ENCODE measurements at regions not wholly inside any gene's neighbourhood (a gene's known extent, or its start where the extent isn't known, plus 50 kb on each side); places are given as distances from the start of the nearest gene placed in this dataset.

DNA sequence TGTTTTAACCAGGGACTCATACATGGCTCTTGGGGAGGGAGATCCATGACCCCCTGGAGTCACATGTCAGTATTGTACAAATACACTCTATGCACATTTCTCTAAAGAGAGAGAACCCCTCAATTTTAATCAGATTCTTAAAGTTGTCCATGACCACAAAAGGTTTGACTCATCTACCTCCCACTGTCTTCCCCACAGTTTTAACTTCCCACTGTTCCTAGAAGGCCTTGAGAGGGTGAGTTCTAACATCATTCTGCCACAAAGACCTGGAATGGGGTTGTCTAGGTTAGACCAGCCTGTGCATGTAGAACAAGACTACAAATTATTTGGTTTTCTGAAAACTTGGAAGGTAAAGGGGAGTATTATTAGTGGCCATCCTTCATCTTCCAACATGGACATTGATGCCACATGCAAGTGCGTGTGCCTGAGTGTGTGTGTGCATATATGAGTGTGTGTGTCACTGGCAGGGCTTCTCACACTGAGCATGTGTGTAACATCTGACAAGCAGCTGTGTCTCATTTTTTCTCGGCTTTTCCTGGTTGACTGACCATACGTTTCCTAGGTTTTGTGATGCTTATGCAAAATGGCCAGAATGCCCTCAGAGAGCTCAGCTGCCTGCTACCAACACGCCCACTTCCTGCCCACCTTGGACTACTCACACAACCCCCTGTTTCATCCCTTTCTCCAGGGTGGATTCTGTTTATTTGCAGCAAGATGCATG, 94.6 kb upstream of the LGALSL start:
- TF ChIP-seq ZNF70 (CRISPR knock-in tag; IDR thresholded peaks at IDR 0.05) (no peak), PPARA (CRISPR knock-in tag; IDR thresholded peaks at IDR 0.05; ENCODE audit: borderline replicate concordance) (no peak), RARB (CRISPR knock-in tag; IDR thresholded peaks at IDR 0.05) (no peak), ZC3H10 (CRISPR knock-in tag; IDR thresholded peaks at IDR 0.05) (no peak), GLIS3 (CRISPR knock-in tag; IDR thresholded peaks at IDR 0.05) (no peak), TOX (CRISPR knock-in tag; IDR thresholded peaks at IDR 0.05; ENCODE audit: borderline replicate concordance) (no peak), ZFP30 (CRISPR knock-in tag; IDR thresholded peaks at IDR 0.05) (no peak), ESRRG (CRISPR knock-in tag; IDR thresholded peaks at IDR 0.05) (no peak), ARNTL (CRISPR knock-in tag; IDR thresholded peaks at IDR 0.05; ENCODE audit: borderline replicate concordance, low read depth) (no peak), ISL1 (CRISPR knock-in tag; IDR thresholded peaks at IDR 0.05) (no peak), SNAI2 (CRISPR knock-in tag; IDR thresholded peaks at IDR 0.05) (no peak)
- TF ChIP-seq, protein P1, sequence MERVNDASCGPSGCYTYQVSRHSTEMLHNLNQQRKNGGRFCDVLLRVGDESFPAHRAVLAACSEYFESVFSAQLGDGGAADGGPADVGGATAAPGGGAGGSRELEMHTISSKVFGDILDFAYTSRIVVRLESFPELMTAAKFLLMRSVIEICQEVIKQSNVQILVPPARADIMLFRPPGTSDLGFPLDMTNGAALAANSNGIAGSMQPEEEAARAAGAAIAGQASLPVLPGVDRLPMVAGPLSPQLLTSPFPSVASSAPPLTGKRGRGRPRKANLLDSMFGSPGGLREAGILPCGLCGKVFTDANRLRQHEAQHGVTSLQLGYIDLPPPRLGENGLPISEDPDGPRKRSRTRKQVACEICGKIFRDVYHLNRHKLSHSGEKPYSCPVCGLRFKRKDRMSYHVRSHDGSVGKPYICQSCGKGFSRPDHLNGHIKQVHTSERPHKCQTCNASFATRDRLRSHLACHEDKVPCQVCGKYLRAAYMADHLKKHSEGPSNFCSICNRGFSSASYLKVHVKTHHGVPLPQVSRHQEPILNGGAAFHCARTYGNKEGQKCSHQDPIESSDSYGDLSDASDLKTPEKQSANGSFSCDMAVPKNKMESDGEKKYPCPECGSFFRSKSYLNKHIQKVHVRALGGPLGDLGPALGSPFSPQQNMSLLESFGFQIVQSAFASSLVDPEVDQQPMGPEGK (CRISPR knock-in tag; IDR thresholded peaks at IDR 0.05; ENCODE audit: borderline replicate concordance): no peak
- TF ChIP-seq, protein P2, sequence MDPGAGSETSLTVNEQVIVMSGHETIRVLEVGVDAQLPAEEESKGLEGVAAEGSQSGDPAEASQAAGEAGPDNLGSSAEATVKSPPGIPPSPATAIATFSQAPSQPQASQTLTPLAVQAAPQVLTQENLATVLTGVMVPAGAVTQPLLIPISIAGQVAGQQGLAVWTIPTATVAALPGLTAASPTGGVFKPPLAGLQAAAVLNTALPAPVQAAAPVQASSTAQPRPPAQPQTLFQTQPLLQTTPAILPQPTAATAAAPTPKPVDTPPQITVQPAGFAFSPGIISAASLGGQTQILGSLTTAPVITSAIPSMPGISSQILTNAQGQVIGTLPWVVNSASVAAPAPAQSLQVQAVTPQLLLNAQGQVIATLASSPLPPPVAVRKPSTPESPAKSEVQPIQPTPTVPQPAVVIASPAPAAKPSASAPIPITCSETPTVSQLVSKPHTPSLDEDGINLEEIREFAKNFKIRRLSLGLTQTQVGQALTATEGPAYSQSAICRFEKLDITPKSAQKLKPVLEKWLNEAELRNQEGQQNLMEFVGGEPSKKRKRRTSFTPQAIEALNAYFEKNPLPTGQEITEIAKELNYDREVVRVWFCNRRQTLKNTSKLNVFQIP (CRISPR knock-in tag; IDR thresholded peaks at IDR 0.05; ENCODE audit: borderline replicate concordance, low read depth): no peak
- TF ChIP-seq, protein P3, sequence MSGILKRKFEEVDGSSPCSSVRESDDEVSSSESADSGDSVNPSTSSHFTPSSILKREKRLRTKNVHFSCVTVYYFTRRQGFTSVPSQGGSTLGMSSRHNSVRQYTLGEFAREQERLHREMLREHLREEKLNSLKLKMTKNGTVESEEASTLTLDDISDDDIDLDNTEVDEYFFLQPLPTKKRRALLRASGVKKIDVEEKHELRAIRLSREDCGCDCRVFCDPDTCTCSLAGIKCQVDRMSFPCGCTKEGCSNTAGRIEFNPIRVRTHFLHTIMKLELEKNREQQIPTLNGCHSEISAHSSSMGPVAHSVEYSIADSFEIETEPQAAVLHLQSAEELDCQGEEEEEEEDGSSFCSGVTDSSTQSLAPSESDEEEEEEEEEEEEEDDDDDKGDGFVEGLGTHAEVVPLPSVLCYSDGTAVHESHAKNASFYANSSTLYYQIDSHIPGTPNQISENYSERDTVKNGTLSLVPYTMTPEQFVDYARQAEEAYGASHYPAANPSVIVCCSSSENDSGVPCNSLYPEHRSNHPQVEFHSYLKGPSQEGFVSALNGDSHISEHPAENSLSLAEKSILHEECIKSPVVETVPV (CRISPR knock-in tag; IDR thresholded peaks at IDR 0.05): no peak

Measured in SK-N-SH treated with all-trans-retinoic acid at 6 μM for 48 hours (cell line).